Right lobe of liver (tissue), 4 donors: ENCODE measurements at regions not wholly inside any gene's neighbourhood (a gene's known extent, or its start where the extent isn't known, plus 50 kb on each side); places are given as distances from the start of the nearest gene placed in this dataset.

Experiments used
- POLR2A ChIP-seq: fragments of 450-650 bp; IDR thresholded peaks from one replicate; pipeline ENCODE4 v1.6.1; 2017; ENCODE audit warnings: antibody characterized with exemption, mild to moderate bottlenecking
- TF ChIP-seq, protein P1 (sequence below), 4 donors: fragments of 200-600 bp in 3 of 4; fragments of 450-650 bp in 1 of 4; IDR thresholded peaks; one replicate each; pipeline versions ENCODE4 v1.5.1 to v1.8.0; 2016 to 2022; ENCODE audit warnings: antibody characterized with exemption in 4 of 4, mild to moderate bottlenecking in 2 of 4
- donor health status: DM: no; HTN: no; CAD: no.
- donor health status: DM: no; HTN: no; CAD: no.
- donor health status: DM: no; HTN: yes; CAD: no.

DNA sequence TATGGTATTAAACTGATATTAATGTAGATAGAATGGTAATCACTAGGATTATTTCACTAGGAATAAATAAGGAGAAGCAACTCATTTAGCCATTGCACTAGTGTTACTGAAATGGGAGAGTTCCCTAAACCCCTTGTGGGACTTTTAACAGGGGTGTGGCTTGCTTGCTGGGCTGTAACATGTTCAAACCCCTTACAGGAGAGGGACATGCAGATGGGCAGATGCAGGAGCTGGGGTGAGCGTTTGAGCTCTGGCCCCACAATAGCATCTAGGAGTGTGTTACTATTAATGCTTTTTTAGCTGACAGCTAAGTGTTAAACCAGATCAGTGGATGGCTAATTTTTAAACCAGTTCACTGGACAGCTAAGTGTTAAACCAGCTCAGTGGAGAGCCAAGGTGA is 89.3 kb upstream of the ST8SIA4 start:
- TF ChIP-seq, protein P1, sequence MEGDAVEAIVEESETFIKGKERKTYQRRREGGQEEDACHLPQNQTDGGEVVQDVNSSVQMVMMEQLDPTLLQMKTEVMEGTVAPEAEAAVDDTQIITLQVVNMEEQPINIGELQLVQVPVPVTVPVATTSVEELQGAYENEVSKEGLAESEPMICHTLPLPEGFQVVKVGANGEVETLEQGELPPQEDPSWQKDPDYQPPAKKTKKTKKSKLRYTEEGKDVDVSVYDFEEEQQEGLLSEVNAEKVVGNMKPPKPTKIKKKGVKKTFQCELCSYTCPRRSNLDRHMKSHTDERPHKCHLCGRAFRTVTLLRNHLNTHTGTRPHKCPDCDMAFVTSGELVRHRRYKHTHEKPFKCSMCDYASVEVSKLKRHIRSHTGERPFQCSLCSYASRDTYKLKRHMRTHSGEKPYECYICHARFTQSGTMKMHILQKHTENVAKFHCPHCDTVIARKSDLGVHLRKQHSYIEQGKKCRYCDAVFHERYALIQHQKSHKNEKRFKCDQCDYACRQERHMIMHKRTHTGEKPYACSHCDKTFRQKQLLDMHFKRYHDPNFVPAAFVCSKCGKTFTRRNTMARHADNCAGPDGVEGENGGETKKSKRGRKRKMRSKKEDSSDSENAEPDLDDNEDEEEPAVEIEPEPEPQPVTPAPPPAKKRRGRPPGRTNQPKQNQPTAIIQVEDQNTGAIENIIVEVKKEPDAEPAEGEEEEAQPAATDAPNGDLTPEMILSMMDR (IDR thresholded peaks at IDR 0.05), result no peak
- no peak for TF ChIP-seq POLR2A
